ENCODE measurements at regions not wholly inside any gene's neighbourhood (a gene's known extent, or its start where the extent isn't known, plus 50 kb on each side); places are given as distances from the start of the nearest gene placed in this dataset.

DNA sequence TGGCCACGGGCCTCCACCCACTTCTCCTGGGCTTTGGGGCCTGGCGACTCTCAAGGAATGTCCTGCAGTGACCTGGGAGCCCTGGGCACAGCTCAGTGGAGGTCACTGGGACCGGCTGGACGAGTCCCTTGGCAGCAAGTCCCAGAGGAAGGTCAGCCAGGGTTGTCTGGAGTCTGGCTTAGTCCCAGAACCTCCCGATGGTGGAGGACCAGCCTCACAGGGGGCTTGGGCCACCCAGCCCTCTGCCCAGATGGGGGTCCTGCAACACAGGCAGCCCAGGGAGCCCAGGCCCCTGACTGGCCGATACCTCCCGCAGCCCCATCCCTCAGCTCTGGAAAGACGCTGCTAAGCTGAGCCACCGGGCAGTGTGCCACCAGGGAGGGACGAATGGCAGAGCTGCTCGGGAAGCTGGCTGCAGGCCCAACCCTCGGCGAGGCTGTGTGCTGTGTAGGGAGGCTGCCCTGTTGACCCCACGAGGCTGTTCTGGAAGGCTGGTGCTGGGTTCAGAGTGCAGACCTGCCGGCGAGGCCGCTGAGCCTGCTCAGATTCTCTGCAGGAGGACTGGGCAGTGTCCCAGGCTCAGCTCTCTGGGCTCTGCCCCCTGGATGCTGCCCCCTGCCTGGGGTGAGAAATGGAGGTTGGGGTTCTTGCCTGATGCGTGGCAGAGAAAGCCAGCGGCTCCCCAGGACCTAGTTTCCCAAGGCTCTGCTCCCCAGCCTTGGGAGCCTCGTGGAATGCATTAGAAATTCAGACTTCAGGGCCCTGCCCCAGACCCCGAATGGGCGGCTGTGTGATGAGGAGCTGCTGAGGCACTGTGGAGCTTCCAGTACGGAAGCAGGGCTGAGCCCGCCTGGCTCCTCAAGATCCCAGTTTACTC lies 61.7 kb downstream of the ADRA2C start:
- DNase-seq (ENCODE audit: low spot score): no peak
- Mint-ChIP-seq H3K36me3 (ENCODE audit: low read depth) (no peaks in the 10 kb centered on the region), H3K9me3 (no peaks in the 10 kb centered on the region), H3K4me3 (ENCODE audit: low read depth) (no peak overlapping the region), H3K27me3 (ENCODE audit: low read depth) (no peaks in the 10 kb centered on the region), H3K4me1 (ENCODE audit: low read depth) (no peaks in the 10 kb centered on the region), H3K27ac (no peak overlapping the region)
- intact Hi-C loops (cut with micrococcal nuclease): no loop called here

DNA sequence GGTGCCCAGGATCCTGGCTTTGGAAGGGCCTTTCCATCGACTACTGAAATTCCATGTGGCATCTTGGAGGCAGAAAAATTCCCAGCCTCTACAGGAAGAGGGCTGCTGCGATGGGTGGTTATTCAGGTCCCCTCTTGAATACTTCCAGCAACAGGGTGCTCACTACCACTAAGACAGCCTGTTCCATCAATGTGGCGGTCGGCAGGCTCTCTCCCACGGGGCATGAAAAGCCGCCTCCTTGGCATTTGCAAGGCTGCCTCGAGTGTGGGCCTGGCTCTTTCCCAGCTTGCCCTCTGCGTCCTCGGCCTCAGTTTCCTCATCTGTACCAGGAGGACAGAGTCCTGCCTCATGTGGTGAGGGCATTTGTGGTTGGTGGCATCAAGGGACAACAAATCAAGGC lies 62.4 kb downstream of the ADRA2C start:
- no peaks in the 10 kb centered on the region for H3K27me3 Mint-ChIP-seq (ENCODE audit: low read depth)
- no peak overlapping the region for H3K4me3 Mint-ChIP-seq (ENCODE audit: low read depth)
- H3K9me3 Mint-ChIP-seq: no peaks in the 10 kb centered on the region
- no peak for DNase-seq (ENCODE audit: low spot score)
- H3K4me1 Mint-ChIP-seq (ENCODE audit: low read depth): no peaks in the 10 kb centered on the region
- intact Hi-C loops (cut with micrococcal nuclease): no loop called here
- H3K36me3 Mint-ChIP-seq (ENCODE audit: low read depth): no peaks in the 10 kb centered on the region
- H3K27ac Mint-ChIP-seq: no peak overlapping the region

DNA sequence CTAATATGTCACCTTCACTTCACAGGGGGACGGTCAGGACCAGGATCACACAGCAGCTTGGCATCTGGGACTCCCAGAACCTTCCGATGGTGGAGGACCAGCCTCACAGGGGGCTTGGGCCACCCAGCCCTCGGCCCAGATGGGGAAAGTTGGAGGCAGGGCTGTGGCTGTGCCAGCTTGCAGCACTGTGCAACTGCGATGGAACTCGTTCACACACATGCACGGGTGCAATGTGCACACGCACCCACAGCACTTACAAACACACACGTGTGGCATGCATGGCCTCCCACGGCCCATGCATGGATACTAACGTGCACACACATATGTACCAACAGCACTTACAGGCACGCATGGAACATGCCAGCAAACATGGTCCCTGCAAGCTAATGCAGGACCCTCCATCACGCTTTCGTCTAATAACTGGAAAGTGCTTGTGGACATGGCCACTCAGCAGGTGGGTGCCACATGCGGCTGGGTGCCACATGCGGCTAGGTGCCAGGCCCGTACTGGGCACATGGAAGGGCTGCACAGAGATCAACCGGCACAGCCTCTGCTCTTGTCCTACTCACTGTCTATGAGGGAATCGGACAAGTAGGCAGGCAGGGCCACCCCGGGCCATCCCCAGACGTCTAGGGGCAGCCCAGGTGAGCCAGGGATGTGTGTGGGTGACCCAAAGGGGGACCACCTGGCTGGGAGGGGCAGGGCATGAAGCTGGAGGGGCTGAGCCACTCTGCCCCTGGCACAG lies 63.2 kb downstream of the ADRA2C start:
- no peak overlapping the region for H3K4me3 Mint-ChIP-seq (ENCODE audit: low read depth)
- H3K27ac Mint-ChIP-seq: no peak overlapping the region
- DNase-seq (ENCODE audit: low spot score): no peak
- no peaks in the 10 kb centered on the region for H3K4me1 Mint-ChIP-seq (ENCODE audit: low read depth)
- intact Hi-C loops (cut with micrococcal nuclease): no loop called here
- no peaks in the 10 kb centered on the region for H3K36me3 Mint-ChIP-seq (ENCODE audit: low read depth)
- no peaks in the 10 kb centered on the region for H3K27me3 Mint-ChIP-seq (ENCODE audit: low read depth)
- no peaks in the 10 kb centered on the region for H3K9me3 Mint-ChIP-seq

DNA sequence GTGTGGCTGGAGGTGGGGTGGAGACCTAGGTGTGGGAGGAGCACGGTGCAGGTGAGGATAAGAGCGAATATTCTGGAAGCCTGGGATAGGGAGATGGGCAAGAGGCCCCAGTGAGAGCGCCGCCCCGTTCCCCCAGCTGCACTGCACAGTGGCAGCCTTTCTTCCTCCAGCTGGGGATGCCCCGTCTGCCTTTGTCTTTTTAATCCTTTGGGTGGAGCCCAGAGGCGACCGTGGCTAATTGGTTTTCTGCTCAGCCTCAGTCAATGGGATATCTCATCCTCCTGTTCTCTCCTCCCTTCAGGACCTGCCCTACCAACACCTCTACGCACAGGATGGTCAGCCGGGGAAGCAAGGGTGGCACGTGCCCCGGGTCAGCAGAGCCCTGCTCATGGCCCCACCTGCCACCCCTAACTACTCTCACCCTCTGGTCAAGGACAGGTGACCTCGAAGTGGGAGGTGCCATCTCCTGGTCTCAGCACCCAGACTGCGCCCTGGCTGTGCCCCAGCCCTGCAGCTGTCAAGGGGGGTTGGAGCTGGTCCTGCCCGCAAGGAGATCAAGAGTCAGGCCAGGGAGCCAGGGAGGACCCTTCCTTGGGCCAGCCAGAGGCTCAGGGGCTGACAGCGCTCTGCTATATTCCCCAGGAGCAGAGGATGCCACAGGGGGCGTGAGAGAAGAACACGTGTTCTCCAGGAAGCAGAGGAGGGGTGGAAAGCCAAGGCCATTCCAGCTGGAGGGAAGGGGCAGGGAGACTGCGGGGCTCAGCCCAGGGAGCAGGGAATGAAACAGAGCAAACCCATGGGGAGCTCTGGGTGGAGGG lies 64.0 kb downstream of the ADRA2C start:
- intact Hi-C loops (cut with micrococcal nuclease): no loop called here
- Mint-ChIP-seq H3K9me3 (no peaks in the 10 kb centered on the region), H3K27me3 (ENCODE audit: low read depth) (peaks cover 4% of the 10 kb centered on the region), H3K4me1 (ENCODE audit: low read depth) (no peaks in the 10 kb centered on the region), H3K4me3 (ENCODE audit: low read depth) (no peak overlapping the region), H3K36me3 (ENCODE audit: low read depth) (no peaks in the 10 kb centered on the region), H3K27ac (no peak overlapping the region)
- DNase-seq (ENCODE audit: low spot score): no peak

DNA sequence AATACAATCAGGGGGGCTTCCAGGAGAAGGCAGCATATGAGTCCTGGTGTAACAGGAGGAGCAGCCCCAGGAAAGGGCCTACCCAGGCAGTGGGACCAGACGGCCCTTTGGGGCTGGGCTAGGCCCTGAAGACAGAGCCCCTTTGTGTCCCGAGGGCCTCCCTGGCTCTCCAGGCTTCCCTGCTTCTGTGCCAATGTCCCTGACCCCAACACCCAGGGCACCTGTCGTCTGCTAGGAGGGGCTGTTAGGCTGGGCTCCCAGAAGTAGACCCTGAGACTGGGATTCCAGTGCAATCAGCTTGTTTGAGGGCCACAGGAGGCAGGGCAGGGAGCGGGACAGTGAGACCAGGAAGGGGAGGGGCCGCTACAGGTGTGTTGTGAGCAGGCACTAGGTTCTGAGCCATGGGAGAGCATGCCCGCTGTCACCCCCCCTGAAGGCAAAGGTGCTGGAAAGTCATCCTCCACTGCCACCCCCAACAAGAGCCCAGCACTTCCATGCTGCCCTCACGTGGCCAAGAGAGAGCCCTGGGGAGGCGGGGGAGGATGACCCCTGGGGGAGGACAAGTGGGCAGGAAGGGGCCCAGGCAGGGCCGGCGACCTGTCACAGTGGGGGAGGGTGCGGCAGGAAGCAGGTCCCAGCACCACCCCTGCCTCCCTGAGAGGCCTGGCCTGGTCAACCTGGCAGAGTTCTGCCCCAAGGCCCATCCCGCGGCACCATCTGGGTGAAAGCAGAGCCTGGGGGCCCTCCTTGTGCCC lies 64.8 kb downstream of the ADRA2C start:
- Mint-ChIP-seq H3K27ac (no peak overlapping the region), H3K36me3 (ENCODE audit: low read depth) (no peaks in the 10 kb centered on the region), H3K4me1 (ENCODE audit: low read depth) (no peaks in the 10 kb centered on the region), H3K9me3 (no peaks in the 10 kb centered on the region), H3K27me3 (ENCODE audit: low read depth) (peaks cover 9% of the 10 kb centered on the region), H3K4me3 (ENCODE audit: low read depth) (no peak overlapping the region)
- no peak for DNase-seq (ENCODE audit: low spot score)
- intact Hi-C loops (cut with micrococcal nuclease): no loop called here

DNA sequence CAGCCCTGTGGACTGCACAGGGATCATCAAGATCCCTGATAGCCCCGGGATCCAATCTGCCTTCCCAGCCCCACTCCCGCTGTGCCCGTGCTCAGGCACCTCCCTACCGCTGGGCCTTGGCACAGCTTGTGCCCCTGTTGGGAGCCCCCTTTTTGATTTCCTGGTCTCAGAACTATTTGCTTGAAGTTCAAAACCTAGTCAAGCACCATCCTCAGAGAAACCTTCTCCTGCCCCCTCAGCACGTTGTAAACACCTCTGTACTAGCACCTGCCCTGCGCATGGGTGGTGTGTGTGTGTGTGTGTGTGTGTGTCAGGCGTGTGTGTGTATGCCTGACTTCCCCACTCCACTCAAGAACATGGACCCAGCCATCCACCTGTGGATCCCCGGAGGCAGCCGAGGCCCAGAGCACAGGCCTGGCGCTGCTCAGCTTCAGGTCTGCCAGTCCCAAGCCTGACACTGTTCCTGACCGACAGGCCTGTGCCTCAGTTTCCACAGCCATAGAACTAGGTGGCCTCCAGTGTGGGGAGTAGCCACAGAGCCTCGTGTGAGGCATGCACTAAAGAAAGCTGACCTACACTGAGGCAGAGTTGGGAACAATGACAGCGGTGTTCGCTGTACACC lies 65.5 kb downstream of the ADRA2C start:
- Mint-ChIP-seq H3K36me3 (ENCODE audit: low read depth) (no peaks in the 10 kb centered on the region), H3K27ac (no peak overlapping the region), H3K9me3 (no peaks in the 10 kb centered on the region), H3K4me3 (ENCODE audit: low read depth) (no peak overlapping the region), H3K4me1 (ENCODE audit: low read depth) (no peaks in the 10 kb centered on the region), H3K27me3 (ENCODE audit: low read depth) (peaks cover 9% of the 10 kb centered on the region)
- no peak for DNase-seq (ENCODE audit: low spot score)
- intact Hi-C loops (cut with micrococcal nuclease): no loop called here

DNA sequence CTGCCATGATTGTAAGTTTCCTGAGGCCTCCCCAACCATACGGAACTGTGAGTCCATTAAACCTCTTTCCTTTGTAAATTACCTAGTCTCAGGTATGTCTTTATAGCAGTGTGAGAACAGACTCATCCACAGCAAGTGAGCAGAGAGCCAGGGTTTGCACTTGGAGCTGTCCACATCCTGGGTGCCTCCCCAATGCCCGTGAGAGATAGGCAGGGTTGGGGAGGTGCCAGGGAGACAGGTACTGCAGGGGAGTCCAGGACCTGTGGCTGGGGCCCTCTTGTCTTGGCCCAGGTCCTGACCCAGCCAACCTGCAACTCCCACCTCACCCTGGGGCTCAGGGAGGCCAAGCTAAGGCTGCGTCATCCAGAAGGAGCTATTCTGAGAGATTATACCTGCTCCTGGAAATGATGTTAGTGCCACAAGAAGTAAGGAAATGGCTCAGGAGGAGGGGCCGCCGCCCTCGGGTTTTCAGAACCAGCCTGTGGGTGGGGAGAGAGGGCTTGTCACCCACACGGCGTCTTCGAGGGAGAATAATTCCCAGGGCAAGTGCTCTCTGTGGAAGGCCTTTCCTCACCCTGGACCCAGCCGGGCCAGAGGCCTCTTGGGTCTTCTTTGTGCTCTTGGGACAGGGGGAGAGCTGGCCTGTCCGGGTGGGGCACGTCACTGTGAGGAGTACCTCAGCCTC lies 66.5 kb downstream of the ADRA2C start:
- Mint-ChIP-seq H3K27ac (no peak overlapping the region), H3K4me3 (ENCODE audit: low read depth) (no peak overlapping the region), H3K27me3 (ENCODE audit: low read depth) (peaks cover 9% of the 10 kb centered on the region), H3K9me3 (no peaks in the 10 kb centered on the region), H3K4me1 (ENCODE audit: low read depth) (no peaks in the 10 kb centered on the region), H3K36me3 (ENCODE audit: low read depth) (no peaks in the 10 kb centered on the region)
- intact Hi-C loops (cut with micrococcal nuclease): no loop called here
- no peak for DNase-seq (ENCODE audit: low spot score)

DNA sequence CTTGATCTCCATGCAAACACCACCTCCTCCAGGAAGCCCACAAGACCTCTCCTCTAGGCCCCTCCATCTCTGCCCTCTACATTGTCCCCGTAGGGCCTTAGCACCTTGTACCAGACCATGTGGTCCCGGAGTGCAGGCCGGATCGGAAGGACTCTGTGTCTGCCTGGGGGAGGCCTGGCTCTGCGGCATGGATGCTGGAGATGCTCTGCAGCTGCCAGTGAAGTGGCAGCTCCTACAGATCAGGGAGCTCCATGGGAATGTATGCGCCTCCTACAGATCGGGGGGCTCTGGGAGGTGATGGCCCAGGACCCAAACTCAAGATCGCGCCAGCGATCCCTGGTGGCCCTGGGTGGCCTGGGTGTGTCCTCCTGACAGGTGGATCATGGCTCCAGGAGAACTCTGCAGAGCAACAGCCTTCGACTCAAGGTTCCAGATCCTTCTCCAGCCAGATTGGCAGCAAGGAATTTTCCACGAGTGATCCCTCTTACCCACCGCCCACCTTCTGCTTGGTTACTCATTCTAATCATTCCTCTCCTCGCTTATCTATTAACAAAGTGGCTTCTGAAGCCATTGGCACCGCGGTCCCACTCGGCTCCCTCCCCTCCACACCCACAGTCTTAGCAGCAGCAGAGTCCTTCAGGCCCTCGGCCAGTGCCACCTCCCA lies 67.3 kb downstream of the ADRA2C start:
- no peaks in the 10 kb centered on the region for H3K9me3 Mint-ChIP-seq

DNA sequence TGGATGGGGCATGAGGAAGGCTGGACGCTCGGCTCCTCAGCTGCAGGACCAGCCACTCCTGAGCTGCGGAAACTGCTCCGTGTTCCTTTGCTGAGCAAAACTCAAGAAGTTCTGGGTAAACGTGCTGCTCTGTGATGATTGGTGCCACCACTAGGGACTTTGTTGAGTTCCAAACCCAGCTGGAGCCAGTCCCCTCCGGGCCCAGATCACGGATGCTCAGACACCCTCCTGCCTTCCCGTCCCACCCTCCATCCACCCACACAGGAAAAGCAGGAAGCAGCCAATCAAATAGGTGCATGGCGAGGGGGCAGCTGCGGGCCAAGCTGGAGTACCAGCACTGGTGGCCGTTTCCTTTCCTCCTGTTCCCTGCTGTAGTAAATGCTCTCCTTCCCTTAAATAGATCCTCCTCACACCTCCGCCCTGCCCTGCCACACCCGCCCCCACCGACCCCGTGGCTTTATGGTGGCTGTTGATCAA lies 68.0 kb downstream of the ADRA2C start:
- H3K36me3 Mint-ChIP-seq (ENCODE audit: low read depth): no peaks in the 10 kb centered on the region
- DNase-seq (ENCODE audit: low spot score): no peak
- peaks cover 9% of the 10 kb centered on the region for H3K27me3 Mint-ChIP-seq (ENCODE audit: low read depth)
- no peaks in the 10 kb centered on the region for H3K9me3 Mint-ChIP-seq
- H3K4me3 Mint-ChIP-seq (ENCODE audit: low read depth): no peak overlapping the region
- intact Hi-C loops (cut with micrococcal nuclease): no loop called here
- H3K4me1 Mint-ChIP-seq (ENCODE audit: low read depth): no peaks in the 10 kb centered on the region
- H3K27ac Mint-ChIP-seq: no peak overlapping the region

More for the DNA sequence above, 67.3 kb downstream of the ADRA2C start:
- intact Hi-C loops (cut with micrococcal nuclease): no loop called here
- no peak overlapping the region for H3K4me3 Mint-ChIP-seq (ENCODE audit: low read depth)
- peaks cover 9% of the 10 kb centered on the region for H3K27me3 Mint-ChIP-seq (ENCODE audit: low read depth)
- no peak overlapping the region for H3K27ac Mint-ChIP-seq
- no peaks in the 10 kb centered on the region for H3K36me3 Mint-ChIP-seq (ENCODE audit: low read depth)
- DNase-seq (ENCODE audit: low spot score): no peak
- no peaks in the 10 kb centered on the region for H3K4me1 Mint-ChIP-seq (ENCODE audit: low read depth)

DNA sequence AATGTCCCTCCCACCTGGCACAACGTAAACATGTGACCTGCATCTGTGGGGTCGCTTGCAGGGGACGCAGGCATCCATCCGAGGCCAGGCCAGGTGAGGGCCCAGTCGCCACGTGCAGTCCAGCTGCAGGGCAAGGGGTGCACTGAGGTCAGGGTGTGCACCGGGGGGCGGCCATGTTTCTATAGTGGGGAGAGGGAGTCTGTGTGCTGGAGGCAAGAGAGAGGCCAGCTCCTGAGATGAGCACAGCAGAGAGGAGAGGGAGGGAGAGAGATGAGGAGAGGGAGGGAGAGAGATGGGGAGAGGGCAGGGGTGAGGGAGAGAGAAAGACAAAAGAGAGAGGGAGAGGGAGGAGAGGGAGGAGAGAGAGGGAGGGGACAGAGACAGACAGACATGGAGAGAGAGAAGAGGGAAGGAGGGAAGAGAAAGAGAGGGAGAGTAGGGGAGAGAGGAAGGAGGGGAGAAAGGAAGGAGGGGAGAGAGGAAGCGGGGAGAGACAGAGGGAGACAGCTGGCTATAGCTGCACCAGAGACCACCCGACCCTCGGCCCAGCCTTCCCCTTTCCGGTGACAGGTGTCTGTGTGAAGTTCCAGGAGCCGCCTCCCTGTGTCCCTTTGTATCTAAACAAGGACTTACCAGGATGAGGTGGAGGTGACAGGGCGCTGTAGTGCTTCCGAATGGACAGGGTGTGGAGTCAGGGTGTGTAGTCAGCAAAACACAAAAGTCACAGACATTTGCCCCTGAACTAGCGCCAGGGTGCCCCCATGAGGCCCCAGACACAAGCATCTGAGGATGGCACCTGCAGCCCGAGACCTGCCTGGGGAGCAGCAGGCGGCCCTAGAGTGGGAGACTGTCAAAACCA lies 68.7 kb downstream of the ADRA2C start:
- intact Hi-C loops (cut with micrococcal nuclease): no loop called here
- H3K27ac Mint-ChIP-seq: no peak overlapping the region
- peaks cover 9% of the 10 kb centered on the region for H3K27me3 Mint-ChIP-seq (ENCODE audit: low read depth)
- no peaks in the 10 kb centered on the region for H3K4me1 Mint-ChIP-seq (ENCODE audit: low read depth)
- no peak for DNase-seq (ENCODE audit: low spot score)
- no peak overlapping the region for H3K4me3 Mint-ChIP-seq (ENCODE audit: low read depth)
- no peaks in the 10 kb centered on the region for H3K9me3 Mint-ChIP-seq
- no peaks in the 10 kb centered on the region for H3K36me3 Mint-ChIP-seq (ENCODE audit: low read depth)
